ENCODE measurements at regions not wholly inside any gene's neighbourhood (a gene's known extent, or its start where the extent isn't known, plus 50 kb on each side); places are given as distances from the start of the nearest gene placed in this dataset.

- RAD21 ChIA-PET (ENCODE audit: low non-redundant PET in 1 of 2, low total read pairs in 2 of 2, uncharacterized antibody in 2 of 2, unreplicated experiment in 2 of 2) = no interaction called here
- Histone ChIP-seq H3K9ac (ENCODE audit: low read length) (no peak overlapping the region), H3K79me2 (ENCODE audit: insufficient read depth, low read length) (no peaks in the 10 kb centered on the region), H3K27me3 (ENCODE audit: insufficient read depth, low read length) (no peaks in the 10 kb centered on the region), H2AFZ (ENCODE audit: low read depth, low read length, poor library complexity, severe bottlenecking) (no peak overlapping the region), H3K4me3 (replicated peaks in 1 of 2; ENCODE audit: low read depth in 1 of 2, low read length in 2 of 2) (no peak overlapping the region), H3K4me2 (ENCODE audit: low read length) (no peak overlapping the region), H3K27ac (ENCODE audit: low read depth, low read length) (no peak overlapping the region), H4K20me1 (ENCODE audit: insufficient read depth) (no peaks in the 10 kb centered on the region), H3K36me3 (ENCODE audit: control insufficient read depth in 1 of 2, insufficient read depth in 2 of 2, low read length in 2 of 2) (no peaks in the 10 kb centered on the region), H3K4me1 (ENCODE audit: control insufficient read depth in 1 of 2, insufficient read depth in 2 of 2, low read length in 2 of 2) (no peaks in the 10 kb centered on the region), H3K9me2 (ENCODE audit: insufficient read depth) (no peaks in the 10 kb centered on the region), H3K9me3 (ENCODE audit: control insufficient read depth in 1 of 2, insufficient read depth in 1 of 2, low read depth in 1 of 2, low read length in 2 of 2) (no peaks in the 10 kb centered on the region)
- DNase-seq (ENCODE audit: low read depth, low spot score) (no peak), ATAC-seq (no peak)
- BruUV-seq (replicated peaks) = no TSS peak
- intact Hi-C loops (cut with micrococcal nuclease) = no loop called here
- CTCF ChIA-PET = no interaction called here
- TF ChIP-seq EZH2 (IDR thresholded peaks at IDR 0.05) = no peak
- no peak for TF ChIP-seq RAD21 (IDR thresholded peaks at IDR 0.05; ENCODE audit: low read depth)
- no peak for TF ChIP-seq SIN3A (IDR thresholded peaks at IDR 0.05; ENCODE audit: low read depth)
- no peak for TF ChIP-seq POLR2A (IDR thresholded peaks at IDR 0.05; ENCODE audit: borderline replicate concordance, extremely low read depth, insufficient read depth, insufficient read length)
- TF ChIP-seq ZNF274 (IDR thresholded peaks at IDR 0.05; ENCODE audit: low read depth, low read length) = no peak
- no peak for TF ChIP-seq YY1 (IDR thresholded peaks at IDR 0.05; ENCODE audit: extremely low read depth, insufficient replicate concordance, low read depth, low read length)
- no peak for TF ChIP-seq TCF7L2 (IDR thresholded peaks at IDR 0.05; ENCODE audit: borderline replicate concordance, extremely low read depth, insufficient read depth, insufficient read length)
- TF ChIP-seq ZBTB33 (IDR thresholded peaks at IDR 0.05; ENCODE audit: extremely low read depth, insufficient replicate concordance, low read length) = no peak
- no peak for TF ChIP-seq EZH2phosphoT487 (IDR thresholded peaks at IDR 0.05; ENCODE audit: borderline replicate concordance)
- no peak for TF ChIP-seq CTCF (IDR thresholded peaks at IDR 0.05 in 2 of 3, conservative IDR thresholded peaks at IDR 0.05 in 1 of 3; ENCODE audit: borderline replicate concordance in 1 of 3, insufficient read depth in 1 of 3, low read depth in 2 of 3, low read length in 2 of 3)
- no peak for TF ChIP-seq SRF (IDR thresholded peaks at IDR 0.05; ENCODE audit: low read depth)
- TF ChIP-seq, protein P1, sequence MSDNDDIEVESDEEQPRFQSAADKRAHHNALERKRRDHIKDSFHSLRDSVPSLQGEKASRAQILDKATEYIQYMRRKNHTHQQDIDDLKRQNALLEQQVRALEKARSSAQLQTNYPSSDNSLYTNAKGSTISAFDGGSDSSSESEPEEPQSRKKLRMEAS (IDR thresholded peaks at IDR 0.05) = no peak
- no peak for TF ChIP-seq JUND (IDR thresholded peaks at IDR 0.05)
- TF ChIP-seq ATF3 (IDR thresholded peaks at IDR 0.05) = no peak
- TF ChIP-seq, protein P2, sequence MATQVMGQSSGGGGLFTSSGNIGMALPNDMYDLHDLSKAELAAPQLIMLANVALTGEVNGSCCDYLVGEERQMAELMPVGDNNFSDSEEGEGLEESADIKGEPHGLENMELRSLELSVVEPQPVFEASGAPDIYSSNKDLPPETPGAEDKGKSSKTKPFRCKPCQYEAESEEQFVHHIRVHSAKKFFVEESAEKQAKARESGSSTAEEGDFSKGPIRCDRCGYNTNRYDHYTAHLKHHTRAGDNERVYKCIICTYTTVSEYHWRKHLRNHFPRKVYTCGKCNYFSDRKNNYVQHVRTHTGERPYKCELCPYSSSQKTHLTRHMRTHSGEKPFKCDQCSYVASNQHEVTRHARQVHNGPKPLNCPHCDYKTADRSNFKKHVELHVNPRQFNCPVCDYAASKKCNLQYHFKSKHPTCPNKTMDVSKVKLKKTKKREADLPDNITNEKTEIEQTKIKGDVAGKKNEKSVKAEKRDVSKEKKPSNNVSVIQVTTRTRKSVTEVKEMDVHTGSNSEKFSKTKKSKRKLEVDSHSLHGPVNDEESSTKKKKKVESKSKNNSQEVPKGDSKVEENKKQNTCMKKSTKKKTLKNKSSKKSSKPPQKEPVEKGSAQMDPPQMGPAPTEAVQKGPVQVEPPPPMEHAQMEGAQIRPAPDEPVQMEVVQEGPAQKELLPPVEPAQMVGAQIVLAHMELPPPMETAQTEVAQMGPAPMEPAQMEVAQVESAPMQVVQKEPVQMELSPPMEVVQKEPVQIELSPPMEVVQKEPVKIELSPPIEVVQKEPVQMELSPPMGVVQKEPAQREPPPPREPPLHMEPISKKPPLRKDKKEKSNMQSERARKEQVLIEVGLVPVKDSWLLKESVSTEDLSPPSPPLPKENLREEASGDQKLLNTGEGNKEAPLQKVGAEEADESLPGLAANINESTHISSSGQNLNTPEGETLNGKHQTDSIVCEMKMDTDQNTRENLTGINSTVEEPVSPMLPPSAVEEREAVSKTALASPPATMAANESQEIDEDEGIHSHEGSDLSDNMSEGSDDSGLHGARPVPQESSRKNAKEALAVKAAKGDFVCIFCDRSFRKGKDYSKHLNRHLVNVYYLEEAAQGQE (IDR thresholded peaks at IDR 0.05; ENCODE audit: low read depth) = no peak
- no peak for TF ChIP-seq EGR1 (IDR thresholded peaks at IDR 0.05; ENCODE audit: low read depth)
- no peak for TF ChIP-seq CEBPB (IDR thresholded peaks at IDR 0.05; ENCODE audit: low read depth)
- no peak for TF ChIP-seq POLR2AphosphoS5 (IDR thresholded peaks at IDR 0.05; ENCODE audit: low read depth, low read length)
- no peak for TF ChIP-seq ELF1 (IDR thresholded peaks at IDR 0.05; ENCODE audit: borderline replicate concordance, low read depth)
- POLR2A ChIA-PET = no interaction called here
Measured at GRCh38 chr9:31248156-31248555, 1136.3 kb upstream of the ACO1 start.
